ENCODE measurements at regions not wholly inside any gene's neighbourhood (a gene's known extent, or its start where the extent isn't known, plus 50 kb on each side); places are given as distances from the start of the nearest gene placed in this dataset.

DNA sequence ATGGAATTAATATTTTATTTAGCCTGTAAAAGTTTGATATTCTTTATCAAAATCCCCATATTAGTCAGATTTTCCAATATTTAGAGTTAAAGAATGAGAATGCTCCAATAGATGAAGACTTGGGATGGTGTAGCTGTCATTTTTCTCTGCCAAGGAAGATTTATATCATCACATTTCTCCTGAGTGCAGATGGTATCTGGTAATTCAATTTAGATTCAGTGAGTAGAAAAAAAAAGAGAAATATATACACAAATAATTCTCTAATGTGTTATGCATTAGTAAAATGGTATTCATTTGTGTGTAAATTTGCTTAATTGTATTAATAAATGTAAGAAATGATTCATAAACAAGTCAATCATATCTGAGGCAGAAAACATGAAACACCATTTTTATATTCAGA lies 1508.7 kb upstream of the PCDH20 start:
- DNase-seq: no peak

DNA sequence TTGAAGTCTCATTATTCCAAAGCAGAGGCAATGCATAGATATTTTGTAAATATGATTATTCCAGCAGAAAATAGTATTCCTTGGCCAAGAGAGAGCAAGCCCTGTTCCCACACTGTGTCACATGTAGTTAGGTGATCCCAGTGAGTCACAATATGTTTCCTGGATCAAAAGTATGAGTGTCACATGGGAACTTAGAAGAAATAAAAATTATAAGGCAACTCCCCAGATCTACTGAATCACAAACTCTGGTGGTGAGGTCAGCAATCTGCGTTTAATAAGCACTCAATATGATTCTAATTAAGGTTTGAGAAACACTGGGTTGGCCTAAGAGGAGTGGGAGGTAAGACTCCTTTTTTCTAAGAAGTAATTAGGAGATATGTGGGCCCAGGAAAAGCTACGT lies 1504.5 kb upstream of the PCDH20 start:
- DNase-seq: no peak

DNA sequence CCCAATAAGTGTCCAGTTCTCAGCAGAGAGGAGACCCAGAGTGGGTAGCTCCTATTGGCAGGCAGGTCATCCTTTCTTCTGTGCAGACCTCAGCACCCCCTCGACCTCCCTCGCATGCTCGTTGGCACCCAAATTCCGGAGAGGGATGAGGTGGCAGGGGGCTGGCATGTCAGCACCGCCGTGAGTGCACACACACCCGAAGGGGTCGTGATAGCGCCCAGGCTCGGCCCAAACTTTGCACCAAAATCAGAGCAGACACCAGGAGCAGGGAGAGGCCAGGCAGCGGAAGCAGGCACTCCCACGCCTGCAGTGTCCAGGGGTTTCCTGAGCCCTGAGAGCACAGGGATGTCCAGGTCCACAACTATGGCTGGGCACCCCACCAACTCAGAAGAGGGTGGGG lies 1503.8 kb upstream of the PCDH20 start:
- no peak for DNase-seq

DNA sequence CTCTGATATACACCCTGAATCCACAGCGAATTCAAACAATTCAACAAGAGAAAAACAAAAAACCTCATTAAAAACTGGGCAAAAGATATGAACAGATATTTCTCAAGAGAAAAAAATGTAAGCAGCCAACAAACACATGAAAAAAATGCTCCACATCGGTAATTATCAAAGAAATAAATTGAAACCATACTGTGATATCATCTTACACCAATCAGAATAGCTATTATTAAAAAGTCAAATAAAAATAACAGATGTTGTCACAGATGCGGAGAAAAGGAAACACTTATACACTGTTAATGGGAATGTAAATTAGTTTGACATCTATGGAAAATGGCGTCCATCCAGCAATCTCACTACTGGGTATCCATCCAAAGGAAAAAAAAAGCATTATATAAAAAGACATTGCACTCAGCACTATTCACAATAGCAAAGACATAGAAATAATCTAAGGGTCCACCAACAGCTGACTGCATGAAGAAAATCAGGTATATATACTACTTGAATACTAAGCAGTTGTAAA lies 1495.0 kb upstream of the PCDH20 start:
- no peak for DNase-seq

DNA sequence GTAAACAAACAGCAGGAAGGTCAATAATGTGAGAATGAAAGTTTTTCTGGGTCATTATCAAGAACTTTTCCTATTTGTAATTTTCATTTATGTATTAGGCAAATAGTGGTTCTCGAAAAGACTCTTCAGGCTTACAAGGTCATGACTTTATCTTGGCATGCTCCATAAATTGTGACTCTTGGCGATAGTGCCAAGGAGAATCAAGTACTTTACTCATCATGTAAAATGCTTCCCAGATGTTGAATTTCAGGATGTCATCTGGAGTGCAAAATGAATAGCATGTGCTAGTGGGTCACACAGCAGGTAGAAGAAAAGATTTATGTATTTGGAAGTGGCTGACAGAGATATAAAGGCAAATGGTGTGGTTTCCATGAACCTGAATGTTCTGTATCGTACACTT lies 1492.7 kb upstream of the PCDH20 start:
- no peak for DNase-seq

DNA sequence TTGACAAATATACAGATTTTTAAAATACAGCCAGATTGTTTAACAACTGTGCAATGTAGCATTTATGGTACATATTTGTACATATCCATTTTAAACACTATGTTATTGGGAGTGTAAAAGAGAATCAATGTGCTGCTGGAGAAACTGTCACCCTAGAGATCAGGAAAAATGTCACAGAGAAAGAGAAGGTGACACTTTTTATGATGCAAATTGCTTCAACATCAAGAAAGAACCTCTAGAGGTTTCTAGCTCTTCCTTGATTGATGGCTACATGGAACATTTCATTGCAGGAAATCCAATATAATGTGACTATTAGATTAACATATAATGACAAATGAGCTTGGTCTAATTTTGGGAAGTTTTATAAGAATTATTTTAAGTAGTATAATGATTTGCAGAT lies 1491.2 kb upstream of the PCDH20 start:
- DNase-seq: no peak

DNA sequence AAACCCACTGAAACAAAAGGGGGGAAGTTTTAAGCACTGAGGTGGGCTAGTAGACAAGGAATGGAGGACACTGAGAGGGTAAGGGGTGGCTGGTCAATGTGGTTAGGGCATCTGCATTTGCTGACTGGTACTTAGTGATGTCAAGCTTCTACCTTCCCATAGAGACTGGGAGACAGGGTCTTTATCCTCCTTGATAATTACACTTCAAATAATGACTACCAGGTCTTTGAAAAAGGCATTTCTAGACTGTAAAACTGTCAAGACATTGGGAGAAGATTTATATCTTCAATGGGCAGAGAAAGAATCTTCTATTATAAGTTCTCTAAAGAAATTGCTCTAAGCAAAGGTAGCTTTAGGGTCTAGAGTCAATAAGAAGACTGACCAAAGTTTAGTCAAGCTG lies 1490.8 kb upstream of the PCDH20 start:
- DNase-seq: no peak

DNA sequence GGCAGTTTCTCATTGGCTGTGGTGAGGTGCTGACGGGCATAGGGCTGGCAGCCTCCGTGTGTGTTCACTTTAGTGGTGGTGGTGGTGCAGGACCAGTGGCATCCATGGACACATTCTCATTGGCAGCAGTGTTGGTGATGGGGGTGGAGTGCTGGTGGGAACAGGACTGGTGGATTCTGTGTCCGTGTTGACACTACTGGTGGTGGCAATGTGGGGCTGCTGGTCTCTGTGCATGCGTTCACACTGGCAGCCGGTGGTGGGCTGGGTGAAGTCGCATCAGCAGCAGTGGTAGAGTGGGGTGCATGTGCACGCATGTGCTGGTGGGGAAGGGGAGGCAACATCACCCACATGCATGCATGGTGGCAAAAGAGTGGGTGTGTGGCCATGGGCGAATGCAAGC lies 1471.4 kb upstream of the PCDH20 start:
- DNase-seq: no peak

DNA sequence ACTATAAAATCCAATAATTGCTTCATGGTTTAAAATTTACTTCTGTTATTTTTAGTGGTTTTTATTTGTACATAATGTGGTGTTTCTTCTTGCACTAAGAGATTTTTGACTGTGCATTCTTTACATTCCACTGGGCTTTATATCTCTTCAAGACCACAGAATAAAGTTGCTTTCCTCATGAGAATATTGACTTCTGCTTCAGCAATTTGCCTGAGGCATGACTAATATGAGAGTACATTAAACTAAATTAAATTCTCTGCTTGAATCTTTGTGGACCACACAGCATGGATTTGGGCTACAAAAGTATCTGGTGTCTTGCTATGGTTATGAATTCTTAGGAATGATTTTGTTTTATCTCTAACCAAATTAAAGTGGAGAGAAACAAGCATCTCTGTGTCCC lies 1463.4 kb upstream of the PCDH20 start:
- DNase-seq: no peak

DNA sequence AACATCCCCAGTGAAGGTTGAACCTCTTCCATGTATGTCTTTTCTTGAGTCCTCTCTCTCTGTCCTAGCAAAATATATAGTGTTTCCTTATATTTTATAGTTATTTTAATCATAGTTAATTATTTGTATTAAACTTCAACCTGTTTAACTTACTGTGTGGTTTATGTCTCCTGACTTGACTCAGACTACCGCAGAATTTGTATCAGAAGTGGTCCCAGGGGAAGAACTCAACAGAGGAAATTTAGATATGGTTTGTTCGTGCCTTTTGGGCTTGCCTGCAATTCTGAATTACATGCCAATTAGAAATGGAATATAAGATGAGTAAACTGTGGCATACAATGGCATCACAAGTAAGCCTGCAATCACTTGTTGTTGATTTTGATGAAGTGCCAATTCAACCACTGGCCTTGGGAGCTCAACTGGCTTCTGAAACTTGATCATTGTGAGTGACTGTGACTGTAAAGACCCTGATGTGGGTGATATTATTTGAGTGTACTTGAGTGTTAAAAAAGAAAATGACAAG lies 1459.5 kb upstream of the PCDH20 start:
- no peak for DNase-seq

DNA sequence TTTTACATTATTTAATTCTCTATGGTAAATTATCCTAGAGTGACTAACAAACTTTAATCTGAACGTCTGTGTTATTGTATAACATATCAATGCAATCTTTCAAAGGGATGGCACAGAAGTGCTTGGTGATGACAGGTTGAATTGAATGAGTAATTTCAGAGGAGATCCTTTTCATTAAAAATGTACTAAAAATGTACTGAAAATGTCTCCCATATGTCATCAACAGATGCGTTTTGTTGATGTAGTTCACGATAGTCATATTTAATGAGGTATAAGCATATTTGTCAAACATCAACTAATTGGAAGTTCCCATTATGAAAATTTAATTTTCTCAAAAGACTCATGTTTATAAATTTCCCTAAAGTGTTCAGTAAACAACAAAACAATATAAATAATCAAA lies 1434.7 kb upstream of the PCDH20 start:
- no peak for DNase-seq

DNA sequence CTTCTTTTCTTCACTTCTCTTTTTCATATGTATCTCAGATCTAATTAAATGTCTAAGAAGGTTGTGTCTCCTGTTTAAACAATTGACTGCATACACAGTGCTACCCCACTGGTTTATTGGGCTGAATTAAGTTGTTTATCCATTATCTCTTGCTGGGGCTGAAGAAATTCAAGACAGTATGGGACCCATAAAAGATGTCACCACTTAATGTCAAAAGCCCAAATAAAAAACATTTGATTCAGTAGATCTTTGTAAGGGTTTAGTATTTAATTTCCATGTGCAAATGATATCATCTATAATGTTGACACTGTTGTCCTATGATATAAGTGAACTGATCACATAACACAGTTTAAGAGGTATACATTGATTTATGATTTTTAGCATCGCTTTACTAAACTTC lies 1431.9 kb upstream of the PCDH20 start:
- no peak for DNase-seq

DNA sequence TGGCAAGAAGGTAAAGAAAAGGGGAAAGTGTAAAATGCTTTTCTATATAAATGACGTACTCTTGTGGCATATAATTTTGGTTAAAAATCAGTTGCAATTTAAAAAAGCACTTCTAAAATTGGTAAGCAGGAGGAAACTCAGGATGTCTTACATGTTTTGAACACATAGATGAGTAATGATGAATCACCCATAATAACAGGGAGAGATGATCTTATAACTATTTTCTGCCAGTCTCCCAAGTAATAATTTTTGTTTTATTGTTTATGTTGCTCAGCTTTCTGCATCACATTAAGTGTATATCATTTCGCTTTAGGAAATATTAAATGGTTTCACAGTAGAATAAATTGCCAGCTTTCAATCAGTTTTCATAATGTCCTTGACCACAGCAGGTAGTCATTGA lies 1430.7 kb upstream of the PCDH20 start:
- no peak for DNase-seq

DNA sequence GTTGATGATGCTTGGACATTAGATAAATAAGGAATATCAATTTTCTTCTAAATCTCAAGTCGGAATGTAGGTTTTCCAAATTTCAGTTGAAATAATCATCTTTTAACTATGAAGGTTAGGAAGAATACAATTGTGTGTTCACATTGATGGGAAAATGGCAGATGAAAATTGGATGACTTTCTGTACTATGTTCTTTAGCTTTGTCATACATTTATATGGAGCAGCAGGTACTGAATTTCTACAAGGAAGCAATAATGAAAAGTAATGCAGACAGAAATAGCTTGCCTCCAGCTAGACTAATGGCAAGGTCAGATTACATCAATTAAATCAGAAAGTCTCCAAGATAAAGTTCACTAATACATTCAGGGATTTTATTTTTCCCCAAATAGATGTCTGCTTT lies 1423.7 kb upstream of the PCDH20 start:
- DNase-seq: no peak

DNA sequence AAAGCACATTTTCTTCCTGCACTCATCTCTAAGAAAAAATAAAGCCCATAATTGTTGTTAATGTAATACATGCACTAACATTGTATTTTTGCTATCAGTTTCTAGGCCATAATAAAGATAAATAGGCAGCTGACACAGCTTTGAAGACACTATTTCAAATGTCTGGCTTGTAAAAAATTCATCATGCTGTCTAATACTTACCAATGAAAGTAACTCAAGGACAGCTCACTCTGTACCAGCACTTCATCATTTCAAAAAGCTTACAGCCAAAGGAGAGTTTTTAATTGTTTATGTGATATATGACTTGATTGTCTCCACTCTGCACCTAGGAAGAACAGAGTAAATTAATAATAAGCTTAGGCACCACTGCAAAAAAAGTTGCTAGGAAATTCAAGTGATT lies 1423.3 kb upstream of the PCDH20 start:
- no peak for DNase-seq

DNA sequence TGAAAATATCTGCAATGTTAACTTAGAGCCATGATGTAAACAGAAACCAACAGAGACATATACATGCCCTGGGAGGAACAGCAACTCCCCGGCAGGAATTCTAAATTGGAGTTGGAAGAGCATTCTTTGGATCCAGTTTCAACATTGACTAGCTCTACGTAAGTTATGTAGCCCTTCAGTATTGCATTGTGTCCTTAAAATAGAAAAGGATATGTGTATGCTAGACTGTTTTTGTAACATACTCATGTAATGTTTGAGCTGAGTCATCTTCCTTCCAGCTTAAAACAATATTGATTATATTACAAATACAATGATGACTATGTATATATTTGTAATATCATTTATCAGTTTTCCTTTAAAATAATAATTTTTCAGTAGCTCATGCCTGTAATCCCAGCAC lies 1422.2 kb upstream of the PCDH20 start:
- DNase-seq: no peak

DNA sequence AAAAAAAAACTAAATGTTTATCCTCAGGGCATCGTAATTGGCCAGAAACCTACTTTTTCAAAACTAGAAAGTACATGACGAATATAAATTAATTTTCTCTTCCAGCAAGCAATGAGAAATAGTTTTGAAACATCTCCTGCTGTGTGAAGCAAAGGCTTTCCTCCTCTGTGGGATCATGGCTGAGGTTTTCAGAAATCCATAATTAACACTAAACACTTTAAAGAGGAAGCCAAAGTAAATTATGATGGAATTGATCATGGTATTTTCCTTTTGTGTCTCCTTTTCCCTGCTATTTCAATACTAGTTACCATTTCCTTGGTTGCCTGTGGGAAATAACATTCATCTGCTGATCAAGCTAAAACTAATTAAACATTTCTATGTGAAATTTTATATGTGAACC lies 1413.8 kb upstream of the PCDH20 start:
- DNase-seq: no peak

DNA sequence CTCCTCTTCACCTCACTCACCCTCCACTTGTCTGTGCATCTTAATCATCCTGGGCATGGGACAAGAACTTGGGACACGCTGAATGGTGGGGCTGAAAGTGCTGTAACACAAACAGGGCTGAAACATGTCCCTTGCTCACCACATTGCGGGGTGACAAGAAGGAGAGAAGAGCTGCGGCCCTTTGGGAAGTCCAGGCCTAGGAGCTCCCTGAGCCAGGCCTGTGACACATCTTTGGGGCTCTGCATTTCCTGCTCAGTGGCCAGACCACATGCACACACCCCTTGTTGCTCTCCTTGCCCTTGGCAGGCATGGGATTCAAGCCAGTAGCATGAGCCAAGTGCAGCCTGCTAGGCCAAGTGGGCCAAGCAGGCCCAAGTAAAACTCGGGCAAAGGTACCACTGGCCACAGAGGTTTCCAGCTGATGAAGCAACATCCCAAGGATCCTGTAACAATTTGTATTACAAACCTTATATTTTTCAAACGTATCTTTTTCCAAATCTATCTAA lies 1384.3 kb upstream of the PCDH20 start:
- peak in 3 of 56 donors; percentile 0 to 10 (median 4) for DNase-seq

DNA sequence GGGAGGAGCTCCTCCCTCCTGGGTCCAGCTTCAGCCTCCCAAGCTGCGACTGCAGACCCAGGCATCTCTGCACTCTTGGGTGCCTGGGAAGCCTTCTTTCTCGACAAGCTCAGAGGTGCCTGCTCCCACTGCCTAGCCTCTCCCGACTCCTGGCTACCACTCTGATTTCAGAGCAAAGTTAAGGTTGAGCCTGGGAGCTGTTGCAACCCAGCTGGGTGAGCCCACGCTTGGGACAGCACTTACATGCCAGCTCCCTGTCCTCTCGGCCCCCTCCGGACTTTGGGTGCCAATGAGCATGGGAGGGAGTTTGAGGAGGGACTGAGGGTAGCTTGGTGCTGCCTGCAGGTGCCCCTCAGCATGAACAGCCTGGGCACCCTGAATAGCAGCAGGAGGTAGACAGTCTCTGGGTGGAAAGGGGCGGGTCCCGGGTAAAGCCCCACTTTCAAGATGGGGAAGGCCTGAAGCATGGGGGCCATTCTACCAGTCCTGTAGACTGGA lies 1383.4 kb upstream of the PCDH20 start:
- no peak for DNase-seq

DNA sequence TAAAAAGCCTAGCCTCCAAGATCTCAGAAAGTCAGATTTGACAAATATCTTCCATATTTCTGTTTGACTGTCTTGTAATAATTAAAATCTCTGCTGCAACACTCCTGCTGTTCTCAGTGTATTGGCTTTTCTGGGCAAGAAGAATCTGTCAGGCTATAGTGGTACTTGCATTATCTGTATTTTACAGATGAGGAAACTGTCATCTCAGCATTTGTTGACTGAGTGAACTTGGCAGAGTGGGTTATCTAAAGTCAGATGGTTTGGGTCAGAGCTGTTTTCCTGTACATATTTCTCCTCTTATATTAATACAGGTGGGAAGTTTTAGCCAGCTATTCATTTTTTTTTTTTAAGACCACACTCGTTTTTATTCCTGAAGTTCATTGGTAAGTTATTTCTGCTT lies 1378.2 kb upstream of the PCDH20 start:
- no peak for DNase-seq

DNA sequence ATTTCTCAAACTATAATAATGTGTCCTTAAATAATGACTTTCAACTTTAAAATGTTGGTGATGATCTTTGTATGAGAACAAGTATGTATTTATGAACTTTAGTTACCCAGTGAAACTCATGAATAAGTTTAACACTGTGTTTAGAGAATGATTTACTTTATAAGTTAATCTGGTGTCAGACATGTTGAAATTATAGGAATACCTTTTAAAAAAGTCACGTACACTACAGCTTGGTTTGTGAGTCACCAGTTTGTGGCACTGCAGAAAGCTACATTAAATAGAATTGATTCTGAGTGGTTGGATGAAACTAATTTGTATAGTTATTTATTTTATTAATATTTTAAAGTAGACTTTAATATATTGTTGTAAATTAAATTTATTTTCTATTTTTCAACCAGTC lies 1366.2 kb upstream of the PCDH20 start:
- DNase-seq: no peak

DNA sequence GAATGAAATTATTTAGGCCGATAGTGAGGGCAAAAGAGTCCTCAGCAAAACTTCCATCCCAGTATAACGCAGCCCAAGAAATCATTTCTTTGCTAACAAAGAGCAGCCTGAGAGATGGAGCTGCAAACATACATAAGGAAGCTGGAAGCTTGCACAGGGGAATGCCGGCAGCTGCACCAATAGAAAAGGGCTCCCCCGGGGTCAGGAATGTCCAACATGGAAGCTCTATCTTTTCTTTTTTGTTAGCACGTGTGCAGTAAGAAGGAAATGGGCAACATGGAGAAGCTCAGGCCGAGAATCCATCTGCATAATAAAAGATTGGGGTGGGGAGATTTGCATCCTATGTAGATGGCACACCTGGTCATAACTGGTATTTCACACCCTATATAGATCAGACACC lies 1363.5 kb upstream of the PCDH20 start:
- no peak for DNase-seq

DNA sequence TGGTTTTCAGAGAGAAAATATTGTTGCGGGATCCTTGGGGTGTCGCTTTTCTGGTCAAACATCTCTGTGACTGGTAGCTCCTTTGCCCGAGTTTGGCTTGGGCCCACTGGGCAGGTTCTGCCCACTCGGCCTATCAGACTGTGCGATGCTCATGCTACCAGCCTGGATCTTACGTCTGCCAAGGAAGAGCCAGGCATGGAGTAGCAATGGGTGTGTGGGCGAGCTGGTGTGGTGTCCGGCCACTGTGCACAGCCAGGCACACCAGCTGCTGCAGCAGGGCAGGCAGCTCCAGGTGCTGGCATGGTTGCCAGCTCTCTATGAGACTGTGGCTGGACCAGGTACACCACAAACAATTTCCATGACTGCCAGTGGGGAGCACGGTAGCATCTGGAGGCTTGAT lies 1351.8 kb upstream of the PCDH20 start:
- DNase-seq: no peak

DNA sequence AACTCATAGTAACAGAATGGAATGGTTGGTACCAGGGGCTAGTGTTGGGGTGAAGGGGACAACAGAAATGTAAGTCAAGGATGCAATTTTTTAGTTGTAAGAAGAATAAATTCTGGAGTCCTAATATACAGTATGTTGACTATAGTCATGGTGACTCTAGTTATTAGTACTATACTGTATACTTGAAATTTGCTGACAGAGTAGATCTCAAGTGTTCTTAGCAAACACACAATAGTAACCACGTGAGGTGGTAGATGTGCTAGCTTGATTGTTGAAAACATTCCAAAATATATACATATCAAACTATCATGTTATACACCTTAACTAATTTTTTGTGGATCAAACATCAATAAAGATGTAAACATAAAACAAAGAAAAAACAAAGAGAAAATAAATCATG lies 1345.1 kb upstream of the PCDH20 start:
- no peak for DNase-seq

Data from amygdala (tissue), 56 donors.